GM21529 (cell line): ENCODE measurements at regions not wholly inside any gene's neighbourhood (a gene's known extent, or its start where the extent isn't known, plus 50 kb on each side); places are given as distances from the start of the nearest gene placed in this dataset.

Source experiments
- ATAC-seq: cut with Tn5 transposase; IDR thresholded peaks from one replicate; pipeline ENCODE4 v1.9.1; 2021; ENCODE audit not compliant: unreplicated experiment

GRCh38 chr4:13250263-13250662, 233.9 kb downstream of the RAB28 start:
- ATAC-seq, result no peak

- ATAC-seq, result no peak
Measured at GRCh38 chr4:13248621-13249298, 235.4 kb downstream of the RAB28 start.

GRCh38 chr4:13246107-13246506, 238.0 kb downstream of the RAB28 start:
- no peak for ATAC-seq

GRCh38 chr4:13244444-13244843, 239.7 kb downstream of the RAB28 start:
- ATAC-seq, result no peak

GRCh38 chr4:13243152-13243551, 241.0 kb downstream of the RAB28 start:
- ATAC-seq, result no peak

- ATAC-seq, result no peak
Measured at GRCh38 chr4:13240066-13240465, 244.1 kb downstream of the RAB28 start.

GRCh38 chr4:13238936-13239335, 245.2 kb downstream of the RAB28 start:
- ATAC-seq, result no peak

GRCh38 chr4:13236485-13236884, 247.7 kb downstream of the RAB28 start:
- no peak for ATAC-seq

- ATAC-seq, result no peak
Measured at GRCh38 chr4:13233755-13234154, 250.4 kb downstream of the RAB28 start.

- no peak for ATAC-seq
Measured at GRCh38 chr4:13219971-13220370, 264.2 kb downstream of the RAB28 start.

- ATAC-seq, result no peak
Measured at GRCh38 chr4:13218326-13218958, 265.7 kb downstream of the RAB28 start.

GRCh38 chr4:13215560-13215959, 268.6 kb downstream of the RAB28 start:
- no peak for ATAC-seq

GRCh38 chr4:13212936-13213335, 271.2 kb downstream of the RAB28 start:
- no peak for ATAC-seq

GRCh38 chr4:13209600-13209999, 274.5 kb downstream of the RAB28 start:
- no peak for ATAC-seq

- no peak for ATAC-seq
Measured at GRCh38 chr4:13208558-13209193, 275.5 kb downstream of the RAB28 start.

- ATAC-seq, result no peak
Measured at GRCh38 chr4:13207226-13207625, 276.9 kb downstream of the RAB28 start.

- ATAC-seq, result no peak
Measured at GRCh38 chr4:13203101-13203500, 281.0 kb downstream of the RAB28 start.

GRCh38 chr4:13202701-13203100, 281.4 kb downstream of the RAB28 start:
- ATAC-seq, result no peak

- no peak for ATAC-seq
Measured at GRCh38 chr4:13201241-13201640, 282.9 kb downstream of the RAB28 start.

GRCh38 chr4:13196721-13197120, 287.4 kb downstream of the RAB28 start:
- ATAC-seq, result no peak

- no peak for ATAC-seq
Measured at GRCh38 chr4:13193662-13194061, 290.5 kb downstream of the RAB28 start.

GRCh38 chr4:13190093-13190721, 293.9 kb downstream of the RAB28 start:
- no peak for ATAC-seq
